ENCODE measurements at regions not wholly inside any gene's neighbourhood (a gene's known extent, or its start where the extent isn't known, plus 50 kb on each side); places are given as distances from the start of the nearest gene placed in this dataset.

DNA sequence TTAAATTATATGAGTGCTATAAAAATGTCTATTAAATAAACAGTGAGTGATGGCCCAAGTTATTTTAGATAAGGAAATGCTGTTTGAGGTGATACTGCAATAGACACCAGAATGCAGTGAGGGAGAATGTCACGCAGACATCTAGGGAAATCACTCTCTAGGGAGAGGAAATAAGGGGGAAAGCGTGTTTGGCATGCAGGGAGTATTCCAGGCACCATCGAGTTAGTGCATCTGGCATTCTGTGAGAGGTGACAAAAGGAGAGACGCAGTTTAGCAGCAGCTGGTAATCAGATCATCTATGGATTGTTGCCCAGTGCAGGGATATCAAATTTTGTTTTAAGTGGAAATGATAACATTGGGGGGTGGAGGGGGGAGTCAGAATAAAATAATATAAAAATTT lies 175.4 kb upstream of the NETO1 start:
- no peak for TF ChIP-seq POLR2A (IDR thresholded peaks at IDR 0.05)
- TF ChIP-seq, protein P1, sequence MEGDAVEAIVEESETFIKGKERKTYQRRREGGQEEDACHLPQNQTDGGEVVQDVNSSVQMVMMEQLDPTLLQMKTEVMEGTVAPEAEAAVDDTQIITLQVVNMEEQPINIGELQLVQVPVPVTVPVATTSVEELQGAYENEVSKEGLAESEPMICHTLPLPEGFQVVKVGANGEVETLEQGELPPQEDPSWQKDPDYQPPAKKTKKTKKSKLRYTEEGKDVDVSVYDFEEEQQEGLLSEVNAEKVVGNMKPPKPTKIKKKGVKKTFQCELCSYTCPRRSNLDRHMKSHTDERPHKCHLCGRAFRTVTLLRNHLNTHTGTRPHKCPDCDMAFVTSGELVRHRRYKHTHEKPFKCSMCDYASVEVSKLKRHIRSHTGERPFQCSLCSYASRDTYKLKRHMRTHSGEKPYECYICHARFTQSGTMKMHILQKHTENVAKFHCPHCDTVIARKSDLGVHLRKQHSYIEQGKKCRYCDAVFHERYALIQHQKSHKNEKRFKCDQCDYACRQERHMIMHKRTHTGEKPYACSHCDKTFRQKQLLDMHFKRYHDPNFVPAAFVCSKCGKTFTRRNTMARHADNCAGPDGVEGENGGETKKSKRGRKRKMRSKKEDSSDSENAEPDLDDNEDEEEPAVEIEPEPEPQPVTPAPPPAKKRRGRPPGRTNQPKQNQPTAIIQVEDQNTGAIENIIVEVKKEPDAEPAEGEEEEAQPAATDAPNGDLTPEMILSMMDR (IDR thresholded peaks at IDR 0.05) = no peak
- no peaks in the 10 kb centered on the region for H3K4me1 ChIP-seq
- no peak for DNase-seq
- H3K27ac ChIP-seq = no peak overlapping the region
- no peaks in the 10 kb centered on the region for H3K36me3 ChIP-seq
- no peaks in the 10 kb centered on the region for H3K27me3 ChIP-seq
- intact Hi-C loops (cut with DNase I) = no loop called here
- WGBS, 2 donors = 48 to 49% methylated on average over 4 of the region's 4 CpGs
- H3K4me3 ChIP-seq (replicated peaks in 1 of 3) = no peak overlapping the region
- no peaks in the 10 kb centered on the region for H3K9me3 ChIP-seq

DNA sequence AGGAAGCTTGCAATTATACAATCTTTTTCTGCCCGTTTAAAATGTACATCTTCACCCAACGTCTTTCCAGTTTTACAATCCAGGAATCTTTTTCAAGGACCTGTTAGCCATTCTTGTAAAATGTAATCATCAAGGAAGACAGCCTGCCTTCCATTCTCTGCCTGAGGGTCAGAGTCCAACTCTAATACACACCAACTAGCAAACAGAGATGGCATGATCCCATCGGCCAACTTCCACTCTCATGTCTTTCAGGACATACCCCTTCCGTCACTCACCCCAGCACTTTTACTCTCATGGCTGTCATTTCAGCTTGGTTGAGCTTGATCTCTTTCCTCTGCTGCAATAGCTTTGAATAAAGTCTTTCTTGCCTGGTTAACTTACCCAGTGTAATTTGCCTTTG lies 172.5 kb upstream of the NETO1 start:
- Histone ChIP-seq H3K9me3 (no peaks in the 10 kb centered on the region), H3K27me3 (no peaks in the 10 kb centered on the region), H3K27ac (no peak overlapping the region), H3K36me3 (no peaks in the 10 kb centered on the region), H3K4me1 (no peaks in the 10 kb centered on the region), H3K4me3 (replicated peaks in 1 of 3) (no peak overlapping the region)
- no peak for DNase-seq
- intact Hi-C loops (cut with DNase I) = no loop called here
- TF ChIP-seq, protein P1 (IDR thresholded peaks at IDR 0.05) = no peak
- TF ChIP-seq POLR2A (IDR thresholded peaks at IDR 0.05) = no peak
- 59 to 71% methylated on average over 4 of the region's 4 CpGs for WGBS, 2 donors

DNA sequence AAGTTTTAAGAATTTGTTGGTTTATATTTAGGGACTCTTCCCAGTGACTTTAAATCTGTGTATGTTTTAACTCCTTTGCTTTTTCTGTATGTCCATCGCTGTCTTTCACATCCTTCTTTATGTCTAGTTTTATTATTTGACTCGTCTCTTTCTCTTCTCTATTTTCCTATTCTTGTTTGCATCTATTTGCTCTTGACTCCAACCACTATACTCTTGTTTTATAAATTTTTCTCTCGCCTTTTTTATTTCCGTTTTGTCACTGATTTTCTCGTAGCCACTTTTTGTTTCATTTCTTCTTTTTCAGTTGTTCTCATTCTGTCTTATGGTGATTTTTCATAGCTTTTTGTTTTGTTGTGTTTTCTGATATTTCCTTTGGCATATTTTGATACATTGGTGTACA lies 170.5 kb upstream of the NETO1 start:
- no peaks in the 10 kb centered on the region for H3K27me3 ChIP-seq
- 91% methylated on average over 5 of the region's 5 CpGs for WGBS, 2 donors
- DNase-seq = no peak
- no peaks in the 10 kb centered on the region for H3K9me3 ChIP-seq
- H3K27ac ChIP-seq = no peak overlapping the region
- no peaks in the 10 kb centered on the region for H3K36me3 ChIP-seq
- intact Hi-C loops (cut with DNase I) = no loop called here
- H3K4me1 ChIP-seq = no peaks in the 10 kb centered on the region
- H3K4me3 ChIP-seq (replicated peaks in 1 of 3) = no peak overlapping the region
- no peak for TF ChIP-seq POLR2A (IDR thresholded peaks at IDR 0.05)
- TF ChIP-seq, protein P1 (IDR thresholded peaks at IDR 0.05) = no peak

DNA sequence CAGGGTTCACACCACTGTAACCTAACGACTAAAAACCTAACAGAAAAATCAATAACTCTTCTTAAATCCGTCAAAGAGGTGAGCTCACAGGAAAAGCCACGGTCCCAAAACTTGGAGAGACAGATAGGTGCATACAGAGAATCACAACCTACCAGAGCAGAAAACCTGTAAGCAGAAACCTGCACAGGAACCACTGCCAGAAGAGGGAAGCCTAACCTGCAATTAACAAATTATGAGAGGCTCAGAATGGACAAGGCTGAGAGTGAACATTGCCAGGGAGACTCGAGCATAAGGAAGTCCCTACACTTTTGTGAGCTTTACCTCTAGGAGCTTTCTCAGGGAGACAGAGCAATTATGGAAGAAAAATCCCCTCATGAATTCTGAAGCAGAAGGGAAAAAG lies 156.2 kb upstream of the NETO1 start:
- H3K27ac ChIP-seq = no peak overlapping the region
- TF ChIP-seq, protein P1 (IDR thresholded peaks at IDR 0.05) = no peak
- TF ChIP-seq POLR2A (IDR thresholded peaks at IDR 0.05) = no peak
- no peaks in the 10 kb centered on the region for H3K9me3 ChIP-seq
- no peak overlapping the region for H3K4me3 ChIP-seq (replicated peaks in 1 of 3)
- no peak for DNase-seq
- H3K4me1 ChIP-seq = no peaks in the 10 kb centered on the region
- 53 to 64% methylated on average over 4 of the region's 4 CpGs for WGBS, 2 donors
- H3K27me3 ChIP-seq = no peaks in the 10 kb centered on the region
- intact Hi-C loops (cut with DNase I) = no loop called here
- no peaks in the 10 kb centered on the region for H3K36me3 ChIP-seq

DNA sequence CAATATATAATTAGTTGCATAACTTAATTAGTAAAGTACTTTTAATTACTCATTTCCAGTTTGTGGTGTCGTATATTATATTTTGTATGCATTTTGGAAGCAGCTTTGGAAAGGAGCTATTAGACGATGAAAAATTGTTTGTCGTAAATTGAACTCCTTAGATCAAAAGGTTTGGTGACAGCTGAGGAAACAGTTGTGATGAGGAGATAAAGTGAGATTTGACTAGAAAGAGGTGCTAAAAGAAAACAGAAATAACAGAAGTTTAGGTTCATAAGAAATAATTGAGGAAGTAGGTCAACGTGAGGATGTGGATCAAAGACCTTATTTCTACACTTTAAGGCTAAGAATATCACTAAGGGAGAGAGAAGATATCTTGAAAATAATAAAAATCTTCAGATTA lies 141.9 kb upstream of the NETO1 start:
- no peaks in the 10 kb centered on the region for H3K27me3 ChIP-seq
- intact Hi-C loops (cut with DNase I) = no loop called here
- WGBS, 2 donors = 52% methylated on average over 4 of the region's 4 CpGs
- TF ChIP-seq, protein P1 (IDR thresholded peaks at IDR 0.05) = no peak
- no peak for TF ChIP-seq POLR2A (IDR thresholded peaks at IDR 0.05)
- no peak overlapping the region for H3K4me3 ChIP-seq (replicated peaks in 1 of 3)
- H3K4me1 ChIP-seq = no peaks in the 10 kb centered on the region
- H3K36me3 ChIP-seq = no peaks in the 10 kb centered on the region
- no peaks in the 10 kb centered on the region for H3K9me3 ChIP-seq
- H3K27ac ChIP-seq = no peak overlapping the region
- no peak for DNase-seq

Measured in thyroid gland (tissue), 4 donors.